Fibroblast of gingiva (primary cell): ENCODE measurements at regions not wholly inside any gene's neighbourhood (a gene's known extent, or its start where the extent isn't known, plus 50 kb on each side); places are given as distances from the start of the nearest gene placed in this dataset.
A peak's percentile ranks its signal among the peaks of the same experiment; 100 is the strongest.
"Not testable (repeated sequence)": the region's sequence is repeated elsewhere in the genome, so short reads cannot be mapped to it uniquely, and the experiment has no call there.

Source experiments
- DNase-seq: peaks from one replicate; pipeline ENCODE4 v3.0.0-alpha.2; 2011; ENCODE audit warnings: low read depth

- DNase-seq, result no peak
These were observed 51.2 kb upstream of the PRR23C start for GRCh38 chr3:139095803-139096466.

- no peak for DNase-seq
These were observed 52.0 kb upstream of the PRR23C start for GRCh38 chr3:139096670-139097069.

- DNase-seq, result no peak
These were observed 53.7 kb upstream of the PRR23C start for GRCh38 chr3:139098391-139098790.

- no peak for DNase-seq
These were observed 55.5 kb upstream of the PRR23C start for GRCh38 chr3:139099968-139100817.

- no peak for DNase-seq
These were observed 56.1 kb upstream of the PRR23C start for GRCh38 chr3:139100821-139101220.

GRCh38 chr3:139101396-139101795 is 56.7 kb upstream of the PRR23C start:
- no peak for DNase-seq

- DNase-seq, result no peak
These were observed 58.8 kb upstream of the PRR23C start for GRCh38 chr3:139103484-139103883.

GRCh38 chr3:139104062-139104461 is 59.4 kb upstream of the PRR23C start:
- no peak for DNase-seq

- DNase-seq, result no peak
These were observed 60.5 kb upstream of the PRR23C start for GRCh38 chr3:139105154-139105702.

- no peak for DNase-seq
These were observed 61.6 kb upstream of the PRR23C start for GRCh38 chr3:139106013-139106932.

- no peak for DNase-seq
These were observed 62.9 kb upstream of the PRR23C start for GRCh38 chr3:139107424-139108252.

GRCh38 chr3:139108253-139108969 is 63.7 kb upstream of the PRR23C start:
- no peak for DNase-seq

- no peak for DNase-seq
These were observed 64.6 kb upstream of the PRR23C start for GRCh38 chr3:139109271-139109670.

GRCh38 chr3:139110072-139110830 is 65.6 kb upstream of the PRR23C start:
- DNase-seq, result no peak

- DNase-seq, result not testable (repeated sequence)
These were observed 66.2 kb upstream of the PRR23C start for GRCh38 chr3:139110929-139111328.

GRCh38 chr3:139111392-139112229 is 66.9 kb upstream of the PRR23C start:
- peak; percentile 42 for DNase-seq

- DNase-seq, result no peak
These were observed 67.5 kb upstream of the PRR23C start for GRCh38 chr3:139112230-139112558.

GRCh38 chr3:139113231-139113992 is 68.7 kb upstream of the PRR23C start:
- no peak for DNase-seq
